Pancreas (tissue), 10 donors: ENCODE measurements at regions not wholly inside any gene's neighbourhood (a gene's known extent, or its start where the extent isn't known, plus 50 kb on each side); places are given as distances from the start of the nearest gene placed in this dataset.

ENCODE experiments used
- ATAC-seq, 4 donors: fragments of 200-7000 bp; cut with Tn5 transposase; one replicate each; pipeline versions ENCODE4 v1.8.0 to v1.9.1; 2020; ENCODE audit warnings: mild to moderate bottlenecking in 4 of 4, moderate library complexity in 4 of 4
- DNase-seq, 6 donors: peaks; one replicate each; pipeline ENCODE4 v3.0.0-alpha.2; 2020
- FAIRE-seq: peaks from 2 replicates; lab custom pipeline; 2012; peaks lifted over from hg19 to GRCh38; lab: Jason Lieb, UNC
- H3K27ac ChIP-seq, 4 donors: fragments of 200-600 bp; sonication (generic); 1 replicate in 3 of 4; 2 replicates in 1 of 4; pipeline versions ENCODE4 v1.5.0 to v1.8.0; 2020
- H3K27me3 ChIP-seq, 4 donors: fragments of 200-600 bp; one replicate each; pipeline ENCODE4 v1.8.0; 2021
- H3K36me3 ChIP-seq, 3 donors: fragments of 200-600 bp; sonication (generic) in 1 of 3; one replicate each; pipeline versions ENCODE4 v1.5.0 to v1.8.0; 2020 to 2021
- H3K4me1 ChIP-seq, 3 donors: fragments of 200-600 bp; one replicate each; pipeline ENCODE4 v1.8.0; 2021
- H3K4me3 ChIP-seq, 4 donors: fragments of 200-600 bp; sonication (generic) in 2 of 4; one replicate each; pipeline versions ENCODE4 v1.5.0 to v1.8.0; 2020 to 2021
- H3K9me3 ChIP-seq, 4 donors: fragments of 200-600 bp; one replicate each; pipeline ENCODE4 v1.8.0; 2021
- WGBS, 2 donors: extraction: QIAGEN DNeasy Blood & Tissue Kit; methylation state at CpG; one replicate each; pipeline ENCODE4 v1.1.7; 2013; 5-methylcytosine and 5-hydroxymethylcytosine counted together
- intact Hi-C, 3 donors: fragments of 100-400 bp; cut with DNase I; formaldehyde crosslinking; loops; one replicate each; pipeline versions ENCODE4 v1.11.1 to v1.14.2; 2022
- TF ChIP-seq, protein P1 (sequence below), 4 donors: fragments of 200-600 bp; sonication (generic) in 3 of 4; IDR thresholded peaks; one replicate each; pipeline versions ENCODE4 v1.5.0 to v1.8.0; 2021; ENCODE audit warnings: antibody characterized with exemption in 4 of 4
- donor health status: healthy with polysubstance abuse.
- donor health status: DM: no; HTN: no; CAD: no; lungs with moderate emphysema.
- donor health status: DM: no; HTN: no; CAD: no.
- donor health status: control.
- donor health status: control.
- donor health status: Bipolar disorder and iron deficiency.
- donor health status: DM: yes; HTN: yes; CAD: no.
- donor health status: DM: no; HTN: no; CAD: no.
- donor health status: DM: no; HTN: no; CAD: no.
- donor health status: DM: yes; HTN: yes; CAD: no.

DNA sequence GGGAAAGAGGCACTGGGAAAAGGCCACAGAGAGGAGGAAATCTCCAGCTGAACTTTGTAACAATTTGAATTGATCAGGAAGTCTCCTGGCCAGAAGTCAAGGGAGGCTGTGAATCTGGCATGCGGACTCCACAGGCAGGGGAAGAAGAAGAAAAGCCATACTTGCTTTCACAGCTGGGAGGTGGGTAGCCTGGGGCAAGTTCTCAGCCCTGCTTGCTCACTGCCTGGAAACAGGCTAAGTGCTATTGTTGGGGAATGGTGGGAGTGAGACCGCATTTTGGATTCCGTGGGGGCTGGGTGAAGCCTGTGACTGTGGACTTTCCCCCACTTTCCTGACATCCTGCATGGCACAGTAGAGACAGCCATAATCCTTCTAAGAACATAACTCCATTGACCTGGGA lies 168.8 kb upstream of the CD96 start:
- Histone ChIP-seq H3K27ac (no peak overlapping the region), H3K27me3 (no peaks in the 10 kb centered on the region), H3K4me1 (no peaks in the 10 kb centered on the region), H3K9me3 (no peaks in the 10 kb centered on the region), H3K4me3 (no peak overlapping the region), H3K36me3 (no peaks in the 10 kb centered on the region)
- TF ChIP-seq, protein P1, sequence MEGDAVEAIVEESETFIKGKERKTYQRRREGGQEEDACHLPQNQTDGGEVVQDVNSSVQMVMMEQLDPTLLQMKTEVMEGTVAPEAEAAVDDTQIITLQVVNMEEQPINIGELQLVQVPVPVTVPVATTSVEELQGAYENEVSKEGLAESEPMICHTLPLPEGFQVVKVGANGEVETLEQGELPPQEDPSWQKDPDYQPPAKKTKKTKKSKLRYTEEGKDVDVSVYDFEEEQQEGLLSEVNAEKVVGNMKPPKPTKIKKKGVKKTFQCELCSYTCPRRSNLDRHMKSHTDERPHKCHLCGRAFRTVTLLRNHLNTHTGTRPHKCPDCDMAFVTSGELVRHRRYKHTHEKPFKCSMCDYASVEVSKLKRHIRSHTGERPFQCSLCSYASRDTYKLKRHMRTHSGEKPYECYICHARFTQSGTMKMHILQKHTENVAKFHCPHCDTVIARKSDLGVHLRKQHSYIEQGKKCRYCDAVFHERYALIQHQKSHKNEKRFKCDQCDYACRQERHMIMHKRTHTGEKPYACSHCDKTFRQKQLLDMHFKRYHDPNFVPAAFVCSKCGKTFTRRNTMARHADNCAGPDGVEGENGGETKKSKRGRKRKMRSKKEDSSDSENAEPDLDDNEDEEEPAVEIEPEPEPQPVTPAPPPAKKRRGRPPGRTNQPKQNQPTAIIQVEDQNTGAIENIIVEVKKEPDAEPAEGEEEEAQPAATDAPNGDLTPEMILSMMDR (IDR thresholded peaks at IDR 0.05): no peak
- 89 to 93% methylated on average over 3 of the region's 3 CpGs for WGBS, 2 donors
- no peak for ATAC-seq
- intact Hi-C loops: no loop called here
- DNase-seq: peak in 1 of 6 donors; percentile 9
- FAIRE-seq: no peak

DNA sequence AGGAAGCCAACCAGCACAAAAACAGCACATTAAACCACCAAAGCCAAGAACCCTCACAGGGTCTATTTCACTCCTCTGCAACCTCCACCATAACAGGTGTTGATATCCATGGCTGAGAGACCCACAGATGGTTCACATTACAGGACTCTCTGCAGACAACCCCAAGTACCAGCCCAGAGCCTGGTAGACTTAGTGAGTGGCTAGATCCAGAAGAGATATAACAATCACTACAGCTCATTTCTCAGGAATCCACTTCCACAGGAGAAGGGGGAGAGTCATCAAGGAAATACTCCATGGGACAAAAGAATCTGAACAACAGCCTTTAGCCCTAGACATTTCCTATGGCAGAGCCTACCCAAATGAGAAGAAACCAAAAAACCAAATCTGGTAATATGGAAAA lies 168.1 kb upstream of the CD96 start:
- Histone ChIP-seq H3K4me1 (no peaks in the 10 kb centered on the region), H3K27me3 (no peaks in the 10 kb centered on the region), H3K4me3 (no peak overlapping the region), H3K9me3 (no peaks in the 10 kb centered on the region), H3K36me3 (no peaks in the 10 kb centered on the region), H3K27ac (no peak overlapping the region)
- no peak for DNase-seq
- intact Hi-C loops: no loop called here
- TF ChIP-seq, protein P1 (IDR thresholded peaks at IDR 0.05): no peak
- ATAC-seq: no peak
- FAIRE-seq: no peak

DNA sequence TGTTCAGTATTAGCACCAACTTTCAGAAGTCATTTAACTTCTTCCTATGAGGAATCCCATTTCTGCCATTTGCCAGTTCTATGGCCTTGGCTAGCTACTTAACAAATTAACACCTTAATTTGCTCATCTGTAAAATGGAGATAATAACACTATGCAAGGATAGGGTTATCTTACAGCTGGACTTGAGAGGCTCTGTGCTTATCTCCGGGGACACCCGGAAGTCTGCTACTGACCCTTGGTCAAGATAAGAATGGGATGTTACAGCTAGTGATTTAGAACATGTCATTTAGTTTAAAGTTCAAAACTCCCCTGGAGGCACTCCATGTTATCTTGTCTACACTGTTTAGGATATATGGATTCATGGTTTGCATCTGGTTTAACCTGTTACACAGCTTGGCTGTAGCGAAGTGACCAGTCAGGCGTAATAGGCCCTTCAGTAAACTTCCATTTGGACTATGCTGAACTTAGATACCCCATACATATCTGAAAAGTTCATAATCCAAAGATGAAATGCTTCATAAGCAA lies 156.0 kb upstream of the CD96 start:
- TF ChIP-seq, protein P1 (IDR thresholded peaks at IDR 0.05): no peak
- H3K9me3 ChIP-seq: no peaks in the 10 kb centered on the region
- H3K36me3 ChIP-seq: no peaks in the 10 kb centered on the region
- H3K27me3 ChIP-seq: no peaks in the 10 kb centered on the region
- no peak overlapping the region for H3K4me3 ChIP-seq
- intact Hi-C loops: no loop called here
- no peak overlapping the region for H3K27ac ChIP-seq
- 62 to 71% methylated on average over 4 of the region's 4 CpGs for WGBS, 2 donors
- DNase-seq: no peak
- no peak for FAIRE-seq
- H3K4me1 ChIP-seq: no peaks in the 10 kb centered on the region
- no peak for ATAC-seq

DNA sequence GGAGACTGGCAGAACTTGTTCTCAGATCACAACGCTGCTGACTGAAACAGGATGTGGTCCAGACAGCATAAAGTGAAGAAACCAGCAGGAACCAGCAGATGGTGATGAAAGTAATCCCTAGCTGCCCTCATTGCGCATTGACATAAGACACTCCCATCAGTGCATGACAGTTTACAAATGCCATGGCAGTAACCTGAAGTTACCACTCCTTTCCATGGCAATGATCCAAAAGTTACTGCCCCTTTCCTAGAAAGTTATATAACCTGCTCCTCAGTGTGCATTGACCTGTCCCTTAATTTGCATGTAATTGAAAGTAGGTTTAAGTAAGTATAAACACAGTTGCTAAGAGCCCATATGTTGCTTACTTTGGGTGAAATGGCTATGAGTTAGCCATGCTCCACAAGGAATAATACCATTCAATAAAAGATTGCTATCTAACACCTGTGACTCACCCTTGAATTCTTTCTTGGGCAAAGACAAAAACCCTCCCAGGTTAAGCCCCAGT lies 149.1 kb upstream of the CD96 start:
- DNase-seq (no peak), FAIRE-seq (no peak), ATAC-seq (no peak)
- Histone ChIP-seq H3K4me3 (no peak overlapping the region), H3K4me1 (no peaks in the 10 kb centered on the region), H3K27me3 (no peaks in the 10 kb centered on the region), H3K36me3 (no peaks in the 10 kb centered on the region), H3K9me3 (no peaks in the 10 kb centered on the region), H3K27ac (no peak overlapping the region)
- intact Hi-C loops: no loop called here
- 73 to 78% methylated on average over 2 of the region's 2 CpGs for WGBS, 2 donors
- TF ChIP-seq, protein P1 (IDR thresholded peaks at IDR 0.05): no peak

DNA sequence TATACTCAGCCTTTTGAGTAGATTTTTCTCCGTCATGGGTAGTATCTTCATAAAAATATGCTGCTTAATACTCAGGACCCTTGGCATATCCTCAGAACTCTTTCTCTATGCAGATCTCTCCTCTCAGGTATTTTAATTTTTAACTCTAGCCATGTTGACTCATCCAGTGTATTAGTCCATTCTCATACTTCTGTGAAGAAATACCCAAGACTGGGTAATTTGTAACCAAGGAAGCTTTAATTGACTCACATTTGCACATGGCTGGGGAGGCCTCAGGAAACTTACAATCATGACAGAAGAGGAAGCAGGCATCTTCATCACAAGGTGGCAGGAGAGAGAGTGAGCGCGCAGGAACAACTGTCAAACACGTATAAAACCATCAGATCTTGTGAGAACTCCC lies 129.3 kb upstream of the CD96 start:
- no peaks in the 10 kb centered on the region for H3K9me3 ChIP-seq

More for the DNA sequence above, 129.3 kb upstream of the CD96 start:
- Histone ChIP-seq H3K4me1 (no peaks in the 10 kb centered on the region), H3K27ac (no peak overlapping the region), H3K36me3 (no peaks in the 10 kb centered on the region), H3K27me3 (no peaks in the 10 kb centered on the region), H3K4me3 (no peak overlapping the region)
- FAIRE-seq (no peak), ATAC-seq (no peak), DNase-seq (no peak)
- intact Hi-C loops: no loop called here
- WGBS, 2 donors: 72 to 80% methylated on average over 4 of the region's 4 CpGs
- TF ChIP-seq, protein P1 (IDR thresholded peaks at IDR 0.05): no peak
